HEK293 (cell line): ENCODE measurements at regions not wholly inside any gene's neighbourhood (a gene's known extent, or its start where the extent isn't known, plus 50 kb on each side); places are given as distances from the start of the nearest gene placed in this dataset.
"Not testable (repeated sequence)": the region's sequence is repeated elsewhere in the genome, so short reads cannot be mapped to it uniquely, and the experiment has no call there.

Source experiments
- GLI4 ChIP-seq: fragments of 450-650 bp; formaldehyde crosslinking; IDR thresholded peaks from 2 replicates; pipeline ENCODE4 v1.5.1; 2016; ENCODE audit warnings: missing biosample characterization, missing genetic modification characterization
- KLF9 ChIP-seq: fragments of 450-650 bp; formaldehyde crosslinking; IDR thresholded peaks from 2 replicates; pipeline ENCODE4 v1.5.1; 2016; ENCODE audit warnings: missing biosample characterization, missing genetic modification characterization, low read depth
- PRDM1 ChIP-seq: fragments of 450-650 bp; formaldehyde crosslinking; IDR thresholded peaks from 2 replicates; pipeline ENCODE4; 2016; ENCODE audit warnings: missing biosample characterization, missing genetic modification characterization
- SCRT1 ChIP-seq: fragments of 450-650 bp; formaldehyde crosslinking; IDR thresholded peaks from 2 replicates; pipeline ENCODE4 v1.5.1; 2016; ENCODE audit warnings: missing biosample characterization, missing genetic modification characterization, borderline replicate concordance
- TCF7L2 ChIP-seq: IDR thresholded peaks from 2 replicates; pipeline ENCODE4 v1.6.1; 2011; ENCODE audit warnings: low read depth, mild to moderate bottlenecking, inconsistent platforms, low read length, moderate library complexity, borderline replicate concordance
- ZFHX2 ChIP-seq: fragments of 450-650 bp; formaldehyde crosslinking; conservative IDR thresholded peaks from 2 replicates; pipeline ENCODE4 v1.5.1; 2016; ENCODE audit warnings: missing biosample characterization, missing genetic modification characterization
- ZNF112 ChIP-seq: fragments of 450-650 bp; formaldehyde crosslinking; IDR thresholded peaks from 2 replicates; pipeline ENCODE4 v1.5.0; 2017; ENCODE audit warnings: missing biosample characterization, missing genetic modification characterization
- ZNF146 ChIP-seq: fragments of 450-650 bp; formaldehyde crosslinking; IDR thresholded peaks from 2 replicates; pipeline ENCODE4 v1.5.1; 2016; ENCODE audit warnings: missing biosample characterization, missing genetic modification characterization
- ZNF248 ChIP-seq: fragments of 450-650 bp; formaldehyde crosslinking; IDR thresholded peaks from 2 replicates; pipeline ENCODE4 v1.5.1; 2017; ENCODE audit warnings: missing biosample characterization, missing genetic modification characterization
- ZNF274 ChIP-seq, 2 experiments: fragments of 200-500 bp in 1 of 2; fragments of 450-650 bp in 1 of 2; sonication (Bioruptor generic) in 1 of 2; formaldehyde crosslinking in 1 of 2; IDR thresholded peaks; 2 replicates each; pipeline versions ENCODE4 v1.5.1 to v1.6.1; 2014 to 2016; ENCODE audit warnings: borderline replicate concordance in 1 of 2, inconsistent platforms in 1 of 2, low read length in 1 of 2, missing biosample characterization in 1 of 2, missing genetic modification characterization in 1 of 2
- ZNF354C ChIP-seq: fragments of 450-650 bp; formaldehyde crosslinking; IDR thresholded peaks from 2 replicates; pipeline ENCODE4 v1.5.1; 2016; ENCODE audit warnings: missing biosample characterization, missing genetic modification characterization, low read depth, borderline replicate concordance
- TF ChIP-seq, protein P1 (sequence below): sonication (generic); formaldehyde crosslinking; IDR thresholded peaks from 2 replicates; pipeline ENCODE4 v1.8.1; 2022; ENCODE audit warnings: mild to moderate bottlenecking, moderate library complexity, missing genetic modification reagents
- TF ChIP-seq, protein P2 (sequence below): fragments of 450-650 bp; formaldehyde crosslinking; IDR thresholded peaks from 2 replicates; pipeline ENCODE4 v1.5.1; 2016; ENCODE audit warnings: missing biosample characterization, missing genetic modification characterization

DNA sequence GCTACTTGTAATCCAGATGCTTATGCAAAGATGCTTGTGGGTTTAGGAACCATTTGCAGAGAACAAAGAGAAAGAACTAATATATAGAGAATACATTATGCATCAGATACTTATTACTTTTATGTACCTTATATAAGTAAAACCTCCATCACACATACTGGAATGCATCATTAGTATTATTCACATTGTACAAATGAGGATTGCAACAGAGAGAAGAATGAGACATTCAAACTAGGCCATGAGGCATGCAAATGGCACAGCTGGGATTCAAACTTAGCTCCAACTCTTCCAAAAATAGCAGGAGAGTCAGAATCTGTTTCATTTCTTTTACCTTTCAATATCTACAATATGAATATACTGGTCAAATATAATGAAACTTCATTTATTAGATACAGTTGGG is 1001.4 kb upstream of the ADAMTS5 start:
- not testable (repeated sequence) for TF ChIP-seq GLI4 (tag by site-specific recombination); PRDM1; TCF7L2; ZNF112 (tag by site-specific recombination); ZNF248 (tag by site-specific recombination); KLF9 (tag by site-specific recombination); ZNF354C (tag by site-specific recombination); ZNF146; ZNF274 (IDR thresholded peaks at IDR 0.05; ENCODE audit: low read length); ZNF274 (tag by site-specific recombination; IDR thresholded peaks at IDR 0.05; ENCODE audit: borderline replicate concordance); ZFHX2 (tag by site-specific recombination); SCRT1 (tag by site-specific recombination)
- TF ChIP-seq, protein P1, sequence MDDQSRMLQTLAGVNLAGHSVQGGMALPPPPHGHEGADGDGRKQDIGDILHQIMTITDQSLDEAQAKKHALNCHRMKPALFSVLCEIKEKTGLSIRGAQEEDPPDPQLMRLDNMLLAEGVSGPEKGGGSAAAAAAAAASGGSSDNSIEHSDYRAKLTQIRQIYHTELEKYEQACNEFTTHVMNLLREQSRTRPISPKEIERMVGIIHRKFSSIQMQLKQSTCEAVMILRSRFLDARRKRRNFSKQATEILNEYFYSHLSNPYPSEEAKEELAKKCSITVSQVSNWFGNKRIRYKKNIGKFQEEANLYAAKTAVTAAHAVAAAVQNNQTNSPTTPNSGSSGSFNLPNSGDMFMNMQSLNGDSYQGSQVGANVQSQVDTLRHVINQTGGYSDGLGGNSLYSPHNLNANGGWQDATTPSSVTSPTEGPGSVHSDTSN (CRISPR knock-in tag) = not testable (repeated sequence)
- TF ChIP-seq, protein P2, sequence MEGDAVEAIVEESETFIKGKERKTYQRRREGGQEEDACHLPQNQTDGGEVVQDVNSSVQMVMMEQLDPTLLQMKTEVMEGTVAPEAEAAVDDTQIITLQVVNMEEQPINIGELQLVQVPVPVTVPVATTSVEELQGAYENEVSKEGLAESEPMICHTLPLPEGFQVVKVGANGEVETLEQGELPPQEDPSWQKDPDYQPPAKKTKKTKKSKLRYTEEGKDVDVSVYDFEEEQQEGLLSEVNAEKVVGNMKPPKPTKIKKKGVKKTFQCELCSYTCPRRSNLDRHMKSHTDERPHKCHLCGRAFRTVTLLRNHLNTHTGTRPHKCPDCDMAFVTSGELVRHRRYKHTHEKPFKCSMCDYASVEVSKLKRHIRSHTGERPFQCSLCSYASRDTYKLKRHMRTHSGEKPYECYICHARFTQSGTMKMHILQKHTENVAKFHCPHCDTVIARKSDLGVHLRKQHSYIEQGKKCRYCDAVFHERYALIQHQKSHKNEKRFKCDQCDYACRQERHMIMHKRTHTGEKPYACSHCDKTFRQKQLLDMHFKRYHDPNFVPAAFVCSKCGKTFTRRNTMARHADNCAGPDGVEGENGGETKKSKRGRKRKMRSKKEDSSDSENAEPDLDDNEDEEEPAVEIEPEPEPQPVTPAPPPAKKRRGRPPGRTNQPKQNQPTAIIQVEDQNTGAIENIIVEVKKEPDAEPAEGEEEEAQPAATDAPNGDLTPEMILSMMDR (tag by site-specific recombination) = not testable (repeated sequence)
